ENCODE measurements at regions not wholly inside any gene's neighbourhood (a gene's known extent, or its start where the extent isn't known, plus 50 kb on each side); places are given as distances from the start of the nearest gene placed in this dataset.

GRCh38 chr1:37130221-37130948 lies 96.1 kb upstream of the GRIK3 start:
- no peak for DNase-seq

- DNase-seq = no peak
These were observed 97.0 kb upstream of the GRIK3 start for GRCh38 chr1:37131281-37131680.

- DNase-seq = no peak
These were observed 99.2 kb upstream of the GRIK3 start for GRCh38 chr1:37133276-37134145.

GRCh38 chr1:37134599-37134998 lies 100.3 kb upstream of the GRIK3 start:
- DNase-seq = no peak

- DNase-seq = no peak
These were observed 100.7 kb upstream of the GRIK3 start for GRCh38 chr1:37135032-37135431.

GRCh38 chr1:37137014-37137413 lies 102.7 kb upstream of the GRIK3 start:
- no peak for DNase-seq

DNA sequence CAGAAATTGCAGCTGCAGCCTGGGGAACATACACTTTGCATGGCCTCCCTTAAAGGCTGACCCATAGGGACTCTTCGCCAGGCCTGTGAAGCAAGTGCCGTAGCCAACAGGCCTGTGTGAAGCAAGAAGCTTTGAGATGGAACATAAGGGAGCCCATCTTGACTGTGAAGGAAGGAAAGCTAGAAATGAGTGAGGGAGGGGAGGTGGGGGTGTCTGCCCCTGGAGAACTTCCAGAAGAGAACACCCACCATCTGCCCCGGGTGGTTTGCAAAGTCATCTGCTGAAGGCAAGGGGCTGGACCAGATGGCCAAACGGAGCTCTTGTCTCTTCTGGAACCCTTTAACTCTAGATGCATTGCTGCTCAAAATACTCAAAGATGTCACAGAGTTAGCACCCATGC lies 103.3 kb upstream of the GRIK3 start:
- DNase-seq = no peak

DNA sequence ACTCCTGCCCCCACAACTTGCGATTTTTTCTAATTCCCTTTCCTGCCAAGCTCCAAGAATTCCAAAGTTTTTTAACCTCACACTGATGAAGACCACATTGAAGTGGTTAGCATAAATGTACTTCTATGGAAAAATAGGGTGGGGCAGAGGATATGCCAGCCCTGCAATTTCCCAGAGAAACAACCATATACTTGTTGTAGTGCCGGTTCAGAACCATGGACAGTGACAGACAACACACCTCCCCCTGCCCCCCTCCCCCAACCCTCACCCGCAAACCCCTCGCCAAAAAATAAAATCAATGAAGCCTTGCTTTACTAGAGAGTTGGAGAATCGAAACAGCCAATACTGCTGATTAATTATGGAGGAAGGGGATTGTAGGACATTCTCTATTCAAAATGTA lies 109.5 kb upstream of the GRIK3 start:
- no peak for DNase-seq

GRCh38 chr1:37146071-37146470 lies 111.8 kb upstream of the GRIK3 start:
- DNase-seq = no peak

DNA sequence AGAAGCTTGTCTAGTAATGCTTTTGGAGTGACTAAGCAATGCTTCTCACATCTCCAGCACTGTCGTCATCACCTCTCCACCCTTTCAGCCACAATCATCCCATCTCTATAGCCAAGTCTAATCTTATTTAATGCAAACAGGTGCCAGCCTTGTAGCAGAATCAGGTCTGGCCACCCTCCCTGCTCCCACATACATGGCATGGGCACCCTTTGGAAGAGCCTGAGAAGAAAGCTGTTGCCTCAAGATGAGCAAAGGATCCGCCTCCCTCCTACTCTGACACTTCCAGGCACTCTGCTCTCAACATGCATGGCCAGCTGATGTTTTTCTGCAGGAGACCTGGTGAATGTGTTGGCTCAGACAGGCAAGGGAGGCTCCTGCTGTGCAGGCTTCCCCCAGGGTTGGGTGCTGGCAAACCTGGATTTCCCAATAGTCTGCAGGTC lies 113.1 kb upstream of the GRIK3 start:
- DNase-seq = no peak

- DNase-seq = no peak
These were observed 113.6 kb upstream of the GRIK3 start for GRCh38 chr1:37147906-37148305.

- no peak for DNase-seq
These were observed 114.3 kb upstream of the GRIK3 start for GRCh38 chr1:37148663-37149062.

DNA sequence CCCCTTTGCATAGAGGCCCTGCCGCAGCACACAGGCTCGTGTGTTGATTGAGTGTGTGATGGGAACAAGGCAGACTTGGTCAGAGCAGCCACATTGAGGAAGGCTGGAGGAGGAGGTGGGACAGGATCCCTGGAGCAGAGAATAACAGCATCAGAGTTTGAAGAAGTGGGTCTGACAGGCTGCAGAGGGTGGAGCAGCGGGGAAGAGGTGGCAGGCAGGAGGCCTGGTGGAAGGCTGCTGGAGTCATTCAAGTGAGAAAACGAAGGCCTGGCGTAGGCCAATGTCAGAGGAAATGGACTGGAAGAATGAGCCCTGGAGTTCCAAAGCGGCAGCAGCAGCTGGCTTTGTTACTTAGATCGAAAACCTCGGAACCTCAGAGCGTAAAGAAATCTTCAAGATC lies 115.0 kb upstream of the GRIK3 start:
- no peak for DNase-seq

DNA sequence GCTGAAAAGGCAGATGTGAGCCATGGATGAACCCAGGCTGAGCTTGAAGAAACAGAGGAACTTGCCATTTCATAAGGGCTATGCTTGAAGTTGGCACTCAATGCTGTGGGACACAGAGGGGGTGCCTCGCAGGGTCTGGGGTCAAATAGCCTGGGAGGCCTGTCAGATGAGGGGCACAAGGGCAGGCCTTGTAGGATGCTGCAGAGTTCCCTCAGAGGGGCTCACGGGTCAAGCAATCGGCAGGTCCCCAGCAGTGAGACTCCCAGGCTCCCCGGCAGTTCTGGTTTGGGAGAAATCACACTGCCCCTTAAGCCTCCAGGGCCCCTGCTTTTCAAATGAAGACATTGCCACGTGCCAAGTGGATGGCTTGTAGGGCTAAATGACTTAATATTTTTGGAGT lies 116.7 kb upstream of the GRIK3 start:
- no peak for DNase-seq

- no peak for DNase-seq
These were observed 117.5 kb upstream of the GRIK3 start for GRCh38 chr1:37151789-37152188.

- DNase-seq = no peak
These were observed 118.2 kb upstream of the GRIK3 start for GRCh38 chr1:37152491-37152890.

- DNase-seq = no peak
These were observed 119.1 kb upstream of the GRIK3 start for GRCh38 chr1:37153116-37154100.

- DNase-seq = no peak
These were observed 122.3 kb upstream of the GRIK3 start for GRCh38 chr1:37156646-37157045.

GRCh38 chr1:37157634-37158033 lies 123.3 kb upstream of the GRIK3 start:
- no peak for DNase-seq

DNA sequence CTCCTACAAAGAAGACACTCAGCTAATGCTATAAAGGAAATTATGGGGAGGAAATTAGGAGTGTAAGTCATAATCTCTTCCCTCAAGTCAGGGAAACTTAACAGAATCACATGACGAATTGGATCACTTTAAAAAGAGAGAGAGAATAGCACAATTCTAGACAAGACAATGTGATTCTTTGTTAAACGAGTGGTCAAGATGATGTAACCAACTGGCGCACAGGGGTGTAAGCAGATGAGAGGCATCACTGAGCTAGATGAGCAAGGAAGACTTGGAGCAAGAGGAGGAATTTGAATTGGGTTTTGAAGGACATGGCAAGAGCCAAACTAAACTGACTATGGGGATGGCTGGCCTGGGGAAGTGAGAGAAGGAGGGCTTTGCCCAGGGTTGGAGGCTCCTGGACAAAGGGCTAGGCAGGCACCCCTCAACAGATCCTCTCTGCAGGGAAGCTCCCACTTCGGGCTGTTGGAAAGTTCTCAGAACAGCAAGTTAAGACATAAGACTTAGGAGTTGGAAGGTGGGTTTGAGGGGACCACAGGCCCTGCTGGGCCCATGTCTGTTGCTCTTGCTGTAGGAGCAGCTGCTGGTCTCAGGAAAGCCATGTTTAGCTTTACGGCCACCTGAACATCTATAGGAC lies 123.9 kb upstream of the GRIK3 start:
- no peak for DNase-seq

DNA sequence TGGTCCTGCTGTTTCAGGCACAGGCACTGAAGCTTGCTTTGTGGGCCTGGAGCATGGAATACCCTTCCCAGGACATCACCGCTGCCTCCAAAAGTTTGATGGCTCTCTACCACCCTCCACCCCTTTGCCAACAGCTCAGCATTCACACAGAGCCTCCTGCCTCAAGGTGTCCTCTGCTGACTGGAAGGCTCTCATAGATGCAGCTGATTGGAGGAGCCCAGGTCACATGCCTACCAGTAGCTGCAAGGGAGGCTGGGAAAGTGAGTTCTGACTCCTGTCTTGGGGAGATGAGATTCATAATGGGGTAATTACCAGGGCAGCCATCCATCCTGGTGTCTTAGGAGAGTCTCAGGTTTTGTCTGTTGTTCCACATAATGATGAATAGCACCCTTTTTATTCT lies 124.8 kb upstream of the GRIK3 start:
- no peak for DNase-seq

- no peak for DNase-seq
These were observed 126.9 kb upstream of the GRIK3 start for GRCh38 chr1:37161171-37161570.

DNA sequence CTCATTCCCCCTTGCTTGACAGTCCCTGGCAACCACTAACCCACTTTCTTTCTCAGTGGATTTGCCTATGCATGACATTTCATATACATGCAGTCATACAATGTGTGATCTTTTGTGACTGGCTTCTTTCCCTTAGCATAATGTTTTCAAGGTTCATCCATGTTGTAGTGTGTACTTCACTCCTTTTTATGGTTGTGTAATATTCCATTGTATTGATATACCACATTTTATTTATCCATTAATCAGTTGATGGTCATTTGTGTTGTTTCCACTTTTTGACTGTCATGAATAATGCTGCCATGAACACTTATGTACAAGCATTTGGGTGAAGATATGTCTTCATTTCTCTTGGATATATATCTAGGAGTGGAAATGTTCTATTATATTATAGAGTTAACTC lies 127.7 kb upstream of the GRIK3 start:
- no peak for DNase-seq

Data from NCI-H526 treated with DMSO at 0.1 percent for 48 hours (cell line).